HG03342 (cell line): ENCODE measurements at regions not wholly inside any gene's neighbourhood (a gene's known extent, or its start where the extent isn't known, plus 50 kb on each side); places are given as distances from the start of the nearest gene placed in this dataset.

Experiments used
- ATAC-seq: cut with Tn5 transposase; IDR thresholded peaks from one replicate; pipeline ENCODE4 v1.9.1; 2021; ENCODE audit warnings: mild to moderate bottlenecking, moderate library complexity; ENCODE audit not compliant: unreplicated experiment

GRCh38 chr16:7021653-7022275 lies 310.9 kb upstream of the RBFOX1 start:
- ATAC-seq, result no peak

GRCh38 chr16:7017006-7017662 lies 315.5 kb upstream of the RBFOX1 start:
- no peak for ATAC-seq

- no peak for ATAC-seq
These were observed 317.9 kb upstream of the RBFOX1 start for GRCh38 chr16:7014756-7015155.

DNA sequence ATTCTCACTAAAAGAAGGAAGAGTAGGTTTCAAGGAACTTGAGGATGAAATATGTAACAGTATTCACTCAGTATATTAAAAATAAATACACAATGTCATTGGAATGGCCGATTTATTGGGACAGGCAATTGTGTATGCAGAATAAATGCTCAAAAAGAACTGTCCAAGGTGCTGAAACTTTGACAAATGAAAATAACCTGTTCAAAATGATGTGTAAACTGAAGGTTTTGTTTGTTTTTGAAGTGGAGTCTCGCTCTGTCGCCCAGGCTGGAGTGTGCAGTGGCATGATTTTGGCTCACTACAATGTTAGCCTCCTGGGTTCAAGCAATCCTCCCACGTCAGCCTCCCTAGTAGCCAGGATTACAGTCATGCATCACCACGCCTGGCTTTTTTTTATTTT lies 318.7 kb upstream of the RBFOX1 start:
- ATAC-seq, result no peak

DNA sequence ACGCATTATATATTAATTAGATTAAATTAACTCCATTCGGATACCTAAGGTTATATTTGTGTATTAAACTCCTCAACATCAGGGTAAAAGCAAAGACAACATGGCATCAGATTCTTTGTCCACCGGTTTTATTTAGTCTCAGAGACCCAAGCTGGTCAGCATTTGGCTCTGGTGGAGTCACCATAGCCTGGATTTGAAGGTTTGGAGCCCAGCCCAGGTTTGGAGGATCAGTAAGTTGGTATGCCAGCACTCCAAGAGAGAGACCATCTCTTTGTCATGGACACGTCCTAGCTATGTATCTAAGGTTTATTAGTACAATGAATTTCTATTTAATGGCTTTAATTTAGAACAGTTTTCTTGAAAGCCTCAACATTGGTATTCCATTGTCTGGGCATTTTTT lies 328.4 kb upstream of the RBFOX1 start:
- ATAC-seq, result no peak

GRCh38 chr16:6993544-6993943 lies 339.1 kb upstream of the RBFOX1 start:
- no peak for ATAC-seq

GRCh38 chr16:6988846-6989245 lies 343.8 kb upstream of the RBFOX1 start:
- ATAC-seq, result no peak

GRCh38 chr16:6977916-6978315 lies 354.7 kb upstream of the RBFOX1 start:
- no peak for ATAC-seq

- no peak for ATAC-seq
These were observed 355.4 kb upstream of the RBFOX1 start for GRCh38 chr16:6977291-6977690.

DNA sequence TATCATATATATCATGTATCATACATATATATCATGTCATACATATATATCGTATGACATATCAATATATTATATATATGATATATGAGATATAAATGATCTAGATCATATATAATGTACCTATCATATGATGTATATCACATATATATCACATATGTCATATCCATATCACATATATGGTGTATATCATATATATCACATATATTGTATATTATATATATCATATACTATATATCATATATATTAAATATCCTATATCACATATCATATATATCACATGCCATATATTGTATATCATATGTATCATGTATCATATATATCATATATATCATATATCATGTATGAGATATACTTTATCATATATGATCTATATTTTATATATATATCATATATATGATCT lies 355.9 kb upstream of the RBFOX1 start:
- ATAC-seq, result no peak

- no peak for ATAC-seq
These were observed 362.3 kb upstream of the RBFOX1 start for GRCh38 chr16:6970171-6970857.

DNA sequence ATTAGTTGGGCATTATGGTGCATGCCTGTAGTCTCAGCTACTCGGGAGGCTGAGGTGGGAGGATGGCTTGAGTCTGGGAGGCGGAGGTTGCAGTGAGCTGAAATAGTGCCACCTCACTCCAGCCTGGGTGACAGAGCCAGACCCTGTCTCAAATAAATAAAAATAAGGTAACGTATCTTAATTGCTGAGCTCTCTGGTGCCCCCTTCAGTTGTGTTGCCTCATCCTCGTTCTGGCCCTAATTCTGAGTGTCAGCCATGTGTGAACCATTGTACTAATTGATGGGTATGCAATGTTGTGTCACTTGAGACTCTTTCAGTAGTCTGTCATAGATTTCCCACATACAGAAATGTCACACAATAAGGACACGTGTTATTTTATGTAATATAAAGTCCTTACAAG lies 363.1 kb upstream of the RBFOX1 start:
- no peak for ATAC-seq

DNA sequence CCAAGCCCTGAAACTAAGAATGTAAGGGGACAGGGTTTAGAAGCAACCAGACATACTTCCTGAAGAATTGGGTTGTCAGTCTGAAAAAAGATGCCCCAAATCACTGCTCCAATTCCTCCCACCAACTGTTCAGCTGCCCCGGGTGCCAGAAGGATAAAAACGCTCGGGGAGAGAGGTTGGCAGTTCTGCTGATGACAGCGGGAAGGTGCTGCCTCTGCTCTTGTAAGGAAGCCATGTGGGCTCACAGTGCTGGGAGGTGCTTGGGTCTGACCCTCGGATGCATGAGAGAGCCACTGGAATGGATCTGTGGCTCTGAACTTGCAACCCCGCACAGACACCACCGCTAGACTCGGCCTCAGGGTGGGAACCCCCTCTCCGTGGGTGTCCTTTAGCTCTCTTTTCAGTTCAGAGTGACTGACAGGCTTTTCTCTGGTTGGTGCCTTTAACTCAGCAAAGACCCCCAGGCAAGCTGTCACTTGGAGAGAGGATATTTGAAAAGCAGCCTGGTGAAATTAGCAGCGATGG lies 364.8 kb upstream of the RBFOX1 start:
- no peak for ATAC-seq

- ATAC-seq, result no peak
These were observed 365.7 kb upstream of the RBFOX1 start for GRCh38 chr16:6966925-6967324.

DNA sequence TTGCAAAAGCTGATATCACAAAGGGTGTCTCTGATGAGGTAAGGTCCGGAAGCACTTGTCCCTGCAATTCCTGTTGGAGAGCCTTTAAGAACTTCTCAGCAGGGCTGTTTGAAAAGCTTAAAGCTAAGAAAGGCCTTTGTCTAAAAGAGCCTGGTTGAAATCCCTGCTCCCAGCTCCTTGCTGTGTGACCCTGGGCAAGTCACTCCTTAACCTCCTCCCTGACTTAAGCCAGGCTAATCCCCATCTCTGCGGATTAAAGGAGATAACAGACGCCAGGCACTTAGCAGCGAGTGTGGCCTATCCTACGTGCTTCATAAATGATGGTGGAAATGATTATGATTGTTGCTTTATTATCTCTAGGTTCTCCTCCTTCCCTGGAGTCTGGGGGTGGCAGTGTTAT lies 368.0 kb upstream of the RBFOX1 start:
- no peak for ATAC-seq

DNA sequence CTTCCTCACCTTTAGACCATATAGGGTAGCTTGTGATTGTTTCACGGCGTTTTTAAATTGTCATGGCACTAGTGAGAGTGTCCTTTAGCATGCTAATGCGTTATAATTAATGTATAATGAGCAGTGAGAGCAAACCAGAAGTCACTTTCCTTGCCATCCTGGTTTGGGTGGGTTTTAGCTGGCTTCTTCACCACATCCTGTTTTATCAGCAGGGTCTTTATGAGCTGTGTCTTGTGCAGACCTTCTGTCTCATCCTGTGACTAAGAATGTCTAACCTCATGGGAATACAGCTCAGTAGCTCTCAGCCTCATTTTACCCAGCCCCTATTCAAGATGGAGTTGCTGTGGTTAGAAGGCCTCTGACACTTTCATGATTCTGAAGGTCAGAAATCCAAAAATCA lies 370.9 kb upstream of the RBFOX1 start:
- no peak for ATAC-seq

DNA sequence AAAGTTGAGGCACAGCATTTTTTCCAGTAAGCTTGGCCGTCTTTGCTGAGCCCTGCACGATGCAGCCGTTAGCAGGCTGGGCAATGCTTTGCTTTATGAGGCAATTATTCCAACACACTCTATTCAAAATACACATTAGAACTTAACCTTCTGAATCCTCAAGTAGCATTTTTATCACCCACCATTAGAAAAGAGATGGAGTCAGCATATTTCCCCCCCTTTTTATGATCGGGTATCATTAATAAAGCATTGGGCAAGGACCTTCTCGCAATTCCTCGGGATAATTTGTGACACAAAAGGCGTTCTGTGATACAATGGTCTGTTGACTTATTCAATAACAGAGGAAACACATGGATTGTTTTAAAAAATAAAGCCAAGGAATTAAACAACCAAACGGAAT lies 374.5 kb upstream of the RBFOX1 start:
- ATAC-seq, result no peak

DNA sequence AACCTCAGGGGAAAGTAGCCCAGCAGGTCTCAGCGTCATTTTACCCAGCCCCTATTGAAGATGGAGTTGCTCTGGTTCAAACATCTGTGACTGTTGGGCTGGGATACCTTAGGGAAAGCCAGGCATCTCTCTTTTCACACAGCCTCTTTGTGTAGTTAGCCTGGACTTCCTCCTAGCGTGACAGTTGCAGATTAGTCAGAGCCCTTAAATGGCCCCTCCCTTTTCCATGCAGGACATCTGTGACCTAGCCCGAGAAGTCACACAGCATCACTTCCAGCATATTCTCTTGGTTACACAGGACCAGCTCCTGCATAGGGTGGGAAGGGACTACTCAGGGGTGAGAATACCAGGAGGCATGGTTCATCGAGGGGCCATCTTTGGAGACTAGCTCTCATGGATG lies 375.0 kb upstream of the RBFOX1 start:
- no peak for ATAC-seq

DNA sequence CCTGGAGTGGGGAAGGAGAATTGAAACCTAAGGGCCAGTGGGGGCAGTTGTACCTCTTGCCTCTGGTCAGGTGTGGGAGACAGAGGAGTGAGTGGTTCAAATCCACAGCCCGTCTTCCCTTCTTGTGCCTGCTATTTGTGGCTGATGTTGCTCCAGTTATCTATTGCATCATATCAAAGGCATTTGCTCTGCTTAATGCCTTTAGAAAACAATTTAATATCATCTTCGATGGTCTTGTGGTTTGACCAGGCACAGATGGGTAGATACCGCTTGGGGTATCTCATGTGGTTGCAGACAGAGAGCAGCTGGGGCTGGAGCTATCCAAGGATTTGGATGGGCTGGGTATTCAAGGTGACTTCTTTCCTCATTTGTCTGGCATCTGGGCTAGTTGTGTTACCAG lies 376.1 kb upstream of the RBFOX1 start:
- ATAC-seq, result no peak

DNA sequence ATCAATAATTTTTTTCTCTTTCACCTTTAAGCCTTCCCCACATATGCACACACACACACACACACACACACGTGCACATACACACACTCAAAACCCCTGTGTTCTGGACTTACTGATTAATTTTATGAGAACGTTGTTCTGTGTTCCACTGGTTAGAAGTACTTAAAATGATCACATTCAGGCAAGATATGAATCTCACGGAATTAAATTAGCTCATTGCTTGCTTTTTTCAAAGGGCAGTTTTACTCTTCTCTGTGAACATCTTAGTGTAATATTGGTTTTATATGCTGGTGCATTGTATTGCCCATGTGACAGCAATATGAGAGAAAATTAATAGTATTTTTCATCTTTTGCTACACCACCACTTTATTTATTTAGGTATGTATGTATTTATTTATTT lies 377.3 kb upstream of the RBFOX1 start:
- ATAC-seq, result no peak

GRCh38 chr16:6949240-6949639 lies 383.4 kb upstream of the RBFOX1 start:
- ATAC-seq, result no peak

GRCh38 chr16:6947291-6947690 lies 385.4 kb upstream of the RBFOX1 start:
- no peak for ATAC-seq
